GM18508 (cell line): ENCODE measurements at regions not wholly inside any gene's neighbourhood (a gene's known extent, or its start where the extent isn't known, plus 50 kb on each side); places are given as distances from the start of the nearest gene placed in this dataset.

ENCODE experiments used
- ATAC-seq: cut with Tn5 transposase; IDR thresholded peaks from one replicate; pipeline ENCODE4 v1.9.1; 2021; ENCODE audit warnings: moderate number of reproducible peaks; ENCODE audit not compliant: insufficient read depth, unreplicated experiment

DNA sequence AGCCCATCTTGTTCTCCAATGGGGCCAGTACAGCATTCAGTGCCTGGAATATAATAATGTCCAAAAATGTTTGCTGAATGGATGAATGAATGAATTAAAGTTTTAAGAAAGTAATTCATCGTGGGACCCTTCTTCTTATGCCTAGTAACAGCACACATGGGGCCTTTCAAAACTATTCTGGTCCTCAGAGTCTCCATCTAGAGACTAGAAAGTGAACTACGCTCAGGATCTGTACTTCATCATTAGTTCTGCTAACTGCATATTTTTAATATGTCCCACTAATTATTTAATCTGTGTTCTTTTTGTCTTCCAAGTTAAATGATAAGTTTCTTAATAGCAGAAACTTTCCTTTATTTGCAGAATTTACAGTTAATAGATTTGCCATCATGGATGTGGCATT lies 172.5 kb downstream of the SMAD2 start:
- ATAC-seq: no peak

DNA sequence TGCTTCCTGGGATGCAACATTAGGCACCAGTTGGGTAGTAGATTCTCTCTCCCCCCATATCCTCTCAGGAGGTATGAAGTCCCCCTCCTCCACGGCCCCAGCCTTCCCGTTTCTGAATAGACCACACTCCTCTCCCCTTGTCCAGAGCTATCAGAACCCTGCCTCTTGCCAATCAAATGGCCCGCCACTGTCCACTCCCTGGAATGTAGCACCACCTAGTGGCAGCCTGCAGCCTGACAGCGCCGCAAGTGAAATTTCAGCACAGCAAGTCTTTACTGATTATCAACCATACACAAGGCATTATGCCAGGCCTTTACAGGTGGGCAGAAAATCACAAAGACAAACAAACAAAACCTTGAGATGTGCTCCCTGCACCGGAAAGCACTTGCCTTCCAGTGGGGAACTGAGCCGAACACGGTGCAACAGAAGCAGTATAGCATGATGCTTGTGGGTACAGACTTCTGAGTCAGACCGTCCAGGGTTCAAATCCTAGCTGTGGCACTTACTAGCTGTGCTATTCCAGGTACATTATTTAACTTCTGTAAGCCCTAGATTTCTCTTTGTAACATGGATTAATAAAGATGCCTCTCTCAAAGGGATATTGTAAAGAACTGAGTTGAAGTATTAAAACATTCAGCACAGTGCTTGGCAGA lies 174.0 kb downstream of the SMAD2 start:
- ATAC-seq: no peak

DNA sequence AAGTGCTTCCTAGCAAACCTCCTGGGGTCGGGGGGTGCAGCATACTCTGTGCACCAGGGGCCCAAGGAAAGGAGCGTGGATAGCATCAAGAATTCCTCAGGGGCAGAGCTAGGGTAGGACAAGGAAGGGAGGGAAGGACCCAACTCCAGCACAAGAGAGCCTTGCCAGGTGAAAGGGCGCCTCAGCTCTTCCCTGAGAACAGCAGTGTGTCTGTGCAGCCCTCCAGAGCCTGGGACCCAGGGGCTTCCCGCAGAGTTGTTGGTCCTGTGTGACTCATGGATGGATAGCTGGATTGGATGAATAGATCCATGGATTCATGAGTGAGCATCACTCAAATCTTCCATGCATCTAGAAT lies 175.4 kb downstream of the SMAD2 start:
- no peak for ATAC-seq

DNA sequence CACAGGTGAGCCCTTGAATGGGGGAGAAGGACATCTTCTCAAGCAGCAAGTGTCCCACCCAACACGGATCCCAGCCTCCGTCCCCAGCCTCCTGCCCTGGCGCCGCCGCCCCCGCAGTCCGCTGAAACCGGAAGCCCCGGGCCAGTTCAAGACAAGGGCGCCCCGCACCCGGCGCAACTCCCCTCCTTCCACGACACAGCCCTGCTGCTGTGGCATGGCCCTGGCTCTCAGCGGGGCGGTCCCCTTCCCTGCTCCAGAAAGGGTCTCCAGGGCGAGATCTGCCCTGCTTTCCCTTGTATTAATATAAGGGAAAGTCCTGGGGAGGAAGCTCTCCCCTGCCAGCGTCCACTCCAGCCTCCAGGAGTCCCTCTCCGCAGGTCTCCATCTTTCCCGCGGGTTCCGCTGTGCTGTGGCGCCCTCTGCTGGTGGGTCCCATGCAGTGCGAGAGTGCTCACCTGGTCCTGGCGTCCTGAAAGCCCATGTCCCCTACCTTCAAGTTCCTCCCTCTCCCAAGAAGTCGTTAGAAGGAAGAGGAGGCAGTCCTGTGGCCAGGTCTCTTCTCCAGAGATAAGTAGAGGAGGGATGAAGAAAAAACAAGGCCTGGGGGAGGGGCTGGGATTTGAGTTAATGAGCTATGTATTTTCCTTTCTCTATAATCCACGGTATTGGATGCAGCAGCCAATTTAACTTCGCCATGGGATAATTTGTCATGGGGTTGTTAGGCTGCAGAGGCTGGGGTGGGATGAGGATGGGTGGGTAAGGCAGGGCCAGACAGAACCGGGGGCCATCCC lies 176.0 kb downstream of the SMAD2 start:
- ATAC-seq: no peak

DNA sequence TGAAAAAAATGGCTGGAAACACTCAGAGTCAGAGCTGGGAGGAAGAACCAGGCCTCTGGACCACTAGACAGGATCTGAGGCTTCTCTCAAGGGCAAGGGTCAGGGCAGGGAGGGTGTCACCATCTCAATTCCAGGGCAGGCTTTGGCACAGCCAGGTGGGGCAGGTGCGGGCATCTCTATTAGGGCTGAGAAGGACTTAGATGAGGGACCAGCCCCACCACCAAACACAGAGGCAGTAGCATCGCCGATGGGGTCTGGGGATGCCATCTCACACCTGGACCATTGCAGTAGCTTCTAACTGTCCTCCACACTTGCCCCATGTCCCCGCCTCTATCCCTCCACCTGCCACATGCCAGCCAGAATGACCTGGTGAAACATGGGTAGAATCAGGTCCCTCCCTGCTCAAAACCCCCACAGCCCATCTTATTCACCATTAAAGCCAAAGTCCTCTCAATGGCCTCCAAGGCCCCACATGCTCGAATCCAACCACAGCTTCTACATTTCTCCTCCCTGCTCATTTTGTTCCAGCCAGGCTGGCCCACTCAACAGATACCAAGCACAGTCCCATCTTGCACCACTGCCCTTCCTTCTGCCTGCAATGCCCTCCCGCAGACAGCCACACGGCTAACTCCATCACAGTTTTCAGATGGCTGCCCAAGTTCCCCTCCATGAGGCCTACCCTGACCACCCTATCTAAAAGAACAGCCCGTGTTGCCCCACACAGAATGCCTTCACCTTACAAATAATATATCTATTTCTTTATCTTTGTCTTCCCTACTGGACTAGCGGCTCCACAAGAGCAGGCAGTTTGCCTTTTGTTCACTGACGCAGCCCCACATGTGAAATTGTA lies 177.4 kb downstream of the SMAD2 start:
- ATAC-seq: no peak

DNA sequence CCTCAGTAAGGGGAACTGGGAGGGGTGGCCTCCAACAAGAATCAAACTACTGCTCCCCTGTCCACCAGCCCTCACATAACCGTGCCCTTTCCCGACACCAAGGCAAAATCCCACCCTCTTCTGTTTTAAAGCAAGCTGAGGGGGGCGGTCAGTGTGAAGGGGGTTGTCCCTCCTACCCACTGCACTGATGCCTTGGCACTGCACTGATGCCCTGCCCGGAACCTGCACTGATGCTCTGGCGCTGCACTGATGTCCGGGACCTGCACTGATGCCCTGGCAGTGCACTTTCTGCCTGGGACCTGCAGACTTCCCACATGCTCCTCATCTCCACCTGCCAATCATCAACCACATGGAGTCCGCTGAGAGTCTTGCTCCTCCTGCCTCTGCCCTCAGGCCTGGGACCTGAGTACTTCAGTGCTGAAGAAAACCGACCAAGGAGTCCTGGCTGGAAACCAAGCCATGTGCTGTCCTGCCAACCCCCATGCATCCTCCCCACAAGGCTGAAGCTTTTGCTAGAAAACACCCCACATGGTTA lies 179.5 kb downstream of the SMAD2 start:
- no peak for ATAC-seq

DNA sequence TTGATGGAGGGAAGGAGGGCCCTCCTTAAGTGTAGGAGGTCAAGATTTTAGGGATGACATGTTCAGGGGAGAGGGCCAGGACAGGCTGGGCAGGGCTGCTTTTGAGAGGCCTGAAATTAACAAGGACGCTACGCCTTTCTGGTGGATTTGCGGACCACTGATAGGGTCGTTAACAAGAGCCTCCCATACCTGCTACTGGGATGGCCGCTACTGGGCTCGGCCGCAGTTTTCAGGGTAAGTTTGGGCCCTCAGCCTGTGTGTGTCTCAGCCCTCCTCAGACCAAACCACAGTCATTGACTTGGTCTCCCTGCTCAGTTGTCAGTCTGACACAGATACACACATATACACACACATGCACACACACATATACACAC lies 180.9 kb downstream of the SMAD2 start:
- ATAC-seq: no peak

DNA sequence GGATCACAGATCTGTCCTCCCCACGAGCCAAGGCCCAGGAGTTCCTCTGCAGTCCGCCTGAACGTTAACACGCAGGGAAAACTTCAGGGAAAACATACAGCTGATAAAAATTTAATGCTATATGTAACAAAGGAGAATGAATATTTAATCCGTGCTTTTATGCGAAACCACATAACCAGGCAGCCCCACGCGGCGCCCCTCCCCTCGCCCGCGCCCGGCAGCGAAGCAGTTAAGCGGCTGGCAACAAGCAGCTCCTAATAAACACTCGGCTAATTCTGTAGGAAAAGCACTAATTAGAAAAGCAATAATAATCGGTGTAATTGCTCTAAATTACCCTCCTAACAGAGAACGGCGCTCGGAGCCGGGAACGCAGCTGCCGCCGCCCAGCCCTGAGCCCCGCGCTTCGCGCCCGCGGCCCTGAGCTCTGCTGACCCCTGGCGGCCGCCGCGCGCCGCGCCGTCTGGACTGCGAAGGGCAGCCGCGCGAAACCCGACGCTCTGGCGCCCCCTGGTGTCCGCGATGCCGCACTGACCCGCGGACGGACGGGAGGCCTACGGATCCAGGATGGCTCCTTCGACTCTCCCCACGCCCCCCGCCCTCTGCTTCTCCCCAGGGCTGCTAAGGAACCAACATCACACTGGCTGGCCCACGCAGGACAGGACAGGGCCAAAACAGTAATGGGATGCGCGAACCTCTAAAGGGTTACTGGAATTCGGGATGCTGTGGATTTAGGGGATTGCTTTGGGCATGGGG lies 181.4 kb downstream of the SMAD2 start:
- no peak for ATAC-seq

DNA sequence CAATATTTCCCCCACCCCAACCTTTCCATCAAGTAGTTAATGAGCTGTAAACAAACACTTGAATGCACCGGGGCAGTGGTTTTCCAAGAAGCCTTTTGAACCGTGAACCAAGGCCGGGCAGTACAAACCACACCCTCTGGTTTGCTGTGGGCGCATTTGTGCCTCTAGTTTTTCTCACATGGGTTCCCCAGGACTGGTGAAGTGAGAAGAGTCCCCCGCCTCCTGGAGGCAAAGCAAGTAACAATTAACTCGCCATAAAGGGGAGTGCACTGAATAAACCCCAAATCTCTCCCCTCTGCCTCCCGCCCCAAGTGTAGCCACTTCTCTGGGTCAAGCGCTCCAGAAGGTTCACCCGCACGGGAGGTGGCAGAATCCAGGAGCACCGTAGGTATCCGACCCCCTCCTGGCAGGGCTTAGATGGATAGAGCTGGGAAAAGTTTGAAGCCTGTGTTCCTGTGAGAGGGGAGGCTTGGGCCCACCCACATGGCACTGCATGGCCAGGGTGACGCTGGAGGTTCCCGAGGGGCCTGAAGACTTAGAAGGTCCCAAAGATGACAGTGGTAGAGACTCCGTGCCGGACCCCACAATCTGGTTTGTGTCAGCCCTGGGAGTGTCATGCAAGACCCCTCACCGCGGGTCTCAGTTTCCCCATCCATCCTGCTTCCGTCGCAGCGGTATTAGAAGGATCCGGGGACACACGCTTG lies 182.2 kb downstream of the SMAD2 start:
- ATAC-seq: no peak

DNA sequence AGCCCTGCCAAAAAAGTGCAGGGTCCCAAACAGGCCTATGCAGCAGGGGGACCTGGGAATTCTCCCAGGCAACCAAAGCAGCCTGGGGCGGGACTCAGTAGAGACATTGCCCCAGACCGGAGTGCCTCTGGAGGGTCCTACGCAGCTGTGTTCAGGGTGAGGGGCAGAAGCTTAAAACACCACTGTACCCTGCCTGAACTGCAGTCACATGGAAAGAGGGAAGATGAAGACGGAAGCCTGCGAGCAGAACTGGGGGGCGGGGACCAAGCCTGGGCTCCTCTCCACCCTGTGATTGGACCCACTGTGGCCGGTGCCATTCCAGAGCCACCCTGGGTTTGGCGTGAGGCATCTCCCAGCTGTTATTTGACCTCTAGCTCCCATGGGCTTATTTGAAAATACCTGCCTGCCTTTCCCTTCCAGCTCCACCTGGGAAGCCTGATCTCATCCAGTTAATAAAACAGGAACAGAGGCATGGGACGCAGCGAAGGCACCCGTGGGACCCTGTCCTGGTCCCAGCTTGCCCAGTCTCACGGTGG lies 183.1 kb downstream of the SMAD2 start:
- no peak for ATAC-seq

DNA sequence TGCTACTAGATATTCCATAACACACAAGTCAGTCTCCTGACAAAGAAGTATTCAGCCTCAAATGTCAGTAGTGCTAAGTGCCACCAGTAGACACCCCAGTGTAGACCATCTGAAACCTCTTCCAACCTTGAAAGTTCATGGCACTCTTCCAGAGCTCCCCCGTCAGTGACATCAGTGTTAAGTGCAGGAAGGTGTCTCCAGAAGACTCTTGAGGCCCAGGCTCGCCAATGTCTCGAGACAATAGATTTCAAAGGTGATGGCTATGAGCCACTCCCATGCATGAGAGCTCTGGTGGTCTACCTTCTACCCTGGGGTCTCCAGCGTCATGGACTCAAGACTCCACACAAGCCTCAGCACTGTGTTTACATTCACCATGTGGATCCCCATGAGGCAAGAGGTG lies 183.8 kb downstream of the SMAD2 start:
- ATAC-seq: no peak

DNA sequence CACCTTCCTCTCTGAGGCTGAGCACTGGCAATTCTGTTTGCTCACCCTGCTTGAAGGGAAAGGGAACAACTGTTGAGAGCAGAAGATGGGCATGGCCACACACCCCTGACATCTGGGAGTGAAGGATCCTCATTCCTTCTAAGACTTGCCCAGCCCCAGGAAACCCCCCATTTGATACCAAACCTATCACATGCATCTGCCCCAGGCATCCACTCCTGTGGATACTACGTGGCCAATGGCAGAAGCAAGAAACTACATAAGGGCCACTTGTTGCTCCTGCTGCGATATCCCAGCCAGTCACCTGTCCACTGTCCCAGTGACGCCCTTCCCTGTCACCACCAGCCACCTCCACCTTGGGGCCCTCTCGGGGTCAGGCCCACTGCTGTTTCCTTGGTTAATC lies 185.2 kb downstream of the SMAD2 start:
- ATAC-seq: no peak

DNA sequence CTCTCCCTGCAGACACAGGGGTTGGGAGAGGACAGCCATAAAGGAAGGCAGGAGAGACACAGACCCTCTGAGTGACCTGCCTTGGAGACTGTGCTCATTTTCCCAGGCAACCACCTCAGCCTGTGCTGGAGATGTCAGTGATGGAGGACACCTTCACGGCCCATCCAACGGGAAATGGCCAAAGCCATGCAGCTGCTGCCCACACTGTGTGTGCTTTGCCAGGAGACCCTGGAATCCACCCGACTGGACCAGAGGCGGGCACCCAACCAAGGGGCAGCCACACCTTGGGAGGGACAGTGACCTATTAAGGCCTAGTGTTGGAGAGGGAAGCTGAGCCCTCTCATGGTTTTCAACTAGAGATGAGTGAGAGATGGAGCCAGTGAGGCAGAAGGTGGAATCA lies 192.5 kb downstream of the SMAD2 start:
- no peak for ATAC-seq

DNA sequence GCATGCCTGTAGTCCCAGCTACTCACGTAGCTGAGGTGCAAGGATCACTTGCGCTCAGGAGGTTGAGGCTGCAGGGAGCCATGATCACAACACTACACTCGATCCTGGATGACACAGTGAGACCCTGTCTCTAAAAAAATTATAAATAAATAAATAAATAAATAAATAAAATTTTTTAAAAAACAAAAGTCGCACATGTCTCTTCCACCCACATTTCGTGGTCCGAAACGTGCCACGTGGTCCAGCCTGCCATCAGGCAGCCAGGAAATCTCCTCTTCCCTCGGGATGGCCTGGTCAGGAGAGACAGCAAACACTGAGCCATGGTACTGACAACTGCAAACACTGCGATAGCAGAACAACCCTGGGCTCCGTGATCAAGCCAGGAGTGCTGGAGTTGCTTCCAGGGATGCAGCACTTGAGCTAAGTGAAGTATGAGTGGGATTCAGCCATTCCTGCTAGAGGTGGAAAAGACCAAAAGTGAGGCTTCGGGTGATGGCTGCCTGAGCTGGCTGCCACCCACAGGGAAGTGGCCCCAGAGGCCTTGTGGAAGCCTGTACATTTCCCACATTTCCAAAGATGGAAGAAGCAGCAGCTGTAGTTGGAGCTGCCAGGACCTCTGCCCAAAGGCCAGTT lies 193.1 kb downstream of the SMAD2 start:
- no peak for ATAC-seq

DNA sequence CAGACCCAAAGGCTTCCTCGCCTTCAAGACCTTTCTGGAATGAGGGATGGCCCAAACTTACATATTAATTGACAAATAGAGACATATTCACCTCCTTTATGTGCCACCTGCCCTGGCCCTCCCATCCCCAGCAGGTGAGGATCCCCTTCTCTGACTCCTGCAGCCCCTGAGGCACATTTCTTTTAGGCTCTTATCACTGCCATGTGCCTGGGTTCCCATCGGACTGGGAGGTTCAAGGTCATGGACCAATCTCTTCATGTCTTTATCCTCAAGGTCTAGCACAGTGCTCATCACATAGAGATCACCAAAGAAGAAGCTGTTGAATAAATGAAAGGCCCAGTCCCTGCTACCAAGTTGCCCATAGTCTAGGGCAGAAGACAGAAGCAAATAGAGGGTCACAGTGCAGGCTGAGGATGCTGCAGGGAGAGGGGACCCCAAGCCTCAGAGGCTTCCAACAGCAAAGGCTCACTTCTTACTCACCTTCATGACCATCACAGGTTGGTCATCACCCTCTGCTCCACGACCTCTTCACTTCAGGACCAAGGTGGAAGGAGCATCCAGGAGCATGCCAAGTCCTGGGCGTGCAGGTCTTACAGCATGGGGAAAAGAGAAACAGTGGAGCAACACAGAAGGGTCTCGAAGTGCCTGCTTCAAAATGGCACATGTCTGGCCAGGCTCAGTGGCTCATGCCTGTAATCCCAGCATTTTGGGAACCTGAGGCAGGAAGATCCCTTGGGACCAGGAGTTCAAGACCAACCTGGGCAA lies 193.9 kb downstream of the SMAD2 start:
- ATAC-seq: no peak

DNA sequence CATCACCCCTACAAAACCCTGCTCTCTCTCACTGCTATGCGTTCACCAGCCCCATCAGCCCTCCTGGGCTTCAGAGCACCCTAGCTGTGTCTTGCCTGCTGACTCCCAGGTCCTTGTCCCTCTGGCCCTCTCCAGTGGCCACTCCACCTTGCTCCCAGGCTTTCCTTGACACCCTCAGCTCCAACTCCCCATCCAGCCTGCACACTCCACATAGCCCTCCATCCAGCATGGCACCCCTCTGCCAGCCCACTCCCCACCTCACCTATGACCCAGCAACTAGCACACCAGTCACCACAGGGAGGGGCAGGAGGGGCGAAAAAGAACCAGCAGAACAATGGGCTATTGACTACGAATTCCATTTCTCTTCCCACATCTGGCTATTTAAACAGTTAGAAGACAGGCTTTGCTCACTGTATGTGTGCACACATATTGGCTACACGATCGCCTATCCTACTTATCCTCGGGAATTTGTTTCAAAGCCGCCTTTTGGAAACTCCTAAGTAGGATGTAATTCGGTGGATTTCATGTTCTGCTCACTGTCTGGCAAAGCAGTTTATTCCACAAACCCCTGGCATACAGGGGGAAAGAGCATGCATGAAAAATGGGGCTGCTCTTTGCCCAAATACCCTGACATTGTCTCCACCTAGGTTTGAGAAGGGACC lies 195.3 kb downstream of the SMAD2 start:
- no peak for ATAC-seq

DNA sequence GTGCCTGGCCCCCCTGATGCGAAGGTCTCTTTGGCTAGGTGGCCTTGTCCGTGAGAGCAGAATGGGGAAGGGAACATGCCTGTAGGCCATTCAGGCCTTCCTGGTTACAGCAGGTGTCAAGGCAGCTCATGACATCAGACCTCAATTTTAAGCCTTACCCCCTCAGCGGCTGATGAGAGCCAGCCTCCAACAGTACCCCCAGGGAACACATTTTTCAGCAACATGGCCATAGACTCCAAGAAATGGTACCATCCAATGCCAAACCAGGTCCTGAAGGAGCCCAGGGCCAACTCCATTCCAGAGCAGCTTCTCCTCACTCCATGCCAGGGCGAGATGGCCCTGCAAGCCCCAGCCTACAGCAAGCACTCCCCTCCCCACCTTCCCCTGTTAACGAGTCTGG lies 199.2 kb downstream of the SMAD2 start:
- no peak for ATAC-seq

DNA sequence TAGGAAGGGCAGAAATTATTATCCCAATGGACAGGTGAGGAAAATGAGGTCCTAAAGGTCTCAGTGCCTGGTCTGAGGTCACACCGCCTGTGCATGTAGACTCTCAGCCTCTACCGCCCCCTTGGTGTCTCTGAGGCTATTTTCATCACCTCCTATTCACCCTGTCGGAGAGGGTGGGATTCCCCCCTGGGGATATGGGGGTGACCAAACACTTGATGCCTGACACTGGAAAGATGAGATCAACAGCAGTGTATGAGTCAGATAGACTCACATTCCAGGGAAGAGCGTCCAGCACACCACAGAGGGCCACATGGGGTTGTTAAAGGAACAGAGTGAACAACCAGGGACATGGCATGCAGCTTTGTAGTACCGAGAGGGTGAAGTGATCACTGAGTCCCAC lies 199.7 kb downstream of the SMAD2 start:
- no peak for ATAC-seq
